Erythroblast (primary cell): ENCODE measurements at regions not wholly inside any gene's neighbourhood (a gene's known extent, or its start where the extent isn't known, plus 50 kb on each side); places are given as distances from the start of the nearest gene placed in this dataset.
"Not testable (repeated sequence)": the region's sequence is repeated elsewhere in the genome, so short reads cannot be mapped to it uniquely, and the experiment has no call there.

Experiments
- DNase-seq, 2 experiments: peaks; one replicate each; lab custom pipeline; 2025; lab: John Stamatoyannopoulos, UW
- GATA1 ChIP-seq: IDR thresholded peaks from 2 replicates; pipeline ENCODE4 v1.6.1; 2011; ENCODE audit warnings: low read depth, mild to moderate bottlenecking, control low read depth, low read length, moderate library complexity
- POLR2A ChIP-seq: IDR thresholded peaks from 2 replicates; pipeline ENCODE4 v1.6.1; 2011; ENCODE audit warnings: mild to moderate bottlenecking, low read length

GRCh38 chr1:91098299-91098906, 76.6 kb upstream of the ZNF644 start:
- no peak for TF ChIP-seq GATA1
- no peak for TF ChIP-seq POLR2A
- no peak for DNase-seq

- DNase-seq = not testable (repeated sequence)
These were observed 73.5 kb upstream of the ZNF644 start for GRCh38 chr1:91095321-91095720.

- TF ChIP-seq GATA1 = no peak
- TF ChIP-seq POLR2A = no peak
- DNase-seq = no peak
These were observed 70.7 kb upstream of the ZNF644 start for GRCh38 chr1:91092503-91092902.

- TF ChIP-seq POLR2A (no peak), GATA1 (no peak)
- no peak for DNase-seq
These were observed 70.0 kb upstream of the ZNF644 start for GRCh38 chr1:91091812-91092211.

- TF ChIP-seq GATA1 = no peak
- TF ChIP-seq POLR2A = no peak
- no peak for DNase-seq
These were observed 58.8 kb upstream of the ZNF644 start for GRCh38 chr1:91080650-91081049.

GRCh38 chr1:91078859-91079258, 57.0 kb upstream of the ZNF644 start:
- TF ChIP-seq POLR2A = no peak
- TF ChIP-seq GATA1 = no peak

GRCh38 chr1:91076834-91077233, 55.0 kb upstream of the ZNF644 start:
- TF ChIP-seq GATA1 (no peak), POLR2A (no peak)
- DNase-seq = no peak

More at GRCh38 chr1:91078859-91079258, 57.0 kb upstream of the ZNF644 start:
- no peak for DNase-seq

- TF ChIP-seq GATA1 (no peak), POLR2A (no peak)
- DNase-seq = no peak
These were observed 53.6 kb upstream of the ZNF644 start for GRCh38 chr1:91075233-91076135.

GRCh38 chr1:91073299-91073698, 51.5 kb upstream of the ZNF644 start:
- TF ChIP-seq GATA1 (no peak), POLR2A (no peak)
- no peak for DNase-seq

- TF ChIP-seq GATA1 (no peak), POLR2A (no peak)
These were observed 50.0 kb upstream of the ZNF644 start for GRCh38 chr1:91071838-91072237.

More at GRCh38 chr1:91071838-91072237, 50.0 kb upstream of the ZNF644 start:
- DNase-seq = no peak
